Activated B cell treated with CpG ODN at 0.5 μM for 24 hours (primary cell): ENCODE measurements at regions not wholly inside any gene's neighbourhood (a gene's known extent, or its start where the extent isn't known, plus 50 kb on each side); places are given as distances from the start of the nearest gene placed in this dataset.

Experiments
- ATAC-seq: fragments of 200-7000 bp; cut with Tn5 transposase; one replicate; pipeline ENCODE4 v1.10.0; 2021; ENCODE audit warnings: low read depth, mild to moderate bottlenecking, moderate library complexity
- CTCF ChIA-PET: fragments of 350-600 bp; sonication (Branson Sonifier 250); formaldehyde crosslinking; loops from one replicate; lab custom pipeline; 2021; ENCODE audit warnings: antibody characterized with exemption; lab: Charles Lee
- POLR2A ChIA-PET: fragments of 350-600 bp; sonication (Branson Sonifier 250); formaldehyde crosslinking; loops from one replicate; lab custom pipeline; 2021; ENCODE audit warnings: antibody characterized with exemption; lab: Charles Lee
- DNase-seq: peaks from one replicate; pipeline ENCODE4 v3.0.0; 2022
- H3K27ac Mint-ChIP-seq: one replicate; pipeline ENCODE4 v1.8.0; 2020; ENCODE audit warnings: mixed read lengths
- H3K27me3 Mint-ChIP-seq: one replicate; pipeline ENCODE4 v1.8.0; 2021; ENCODE audit warnings: mixed read lengths
- H3K36me3 Mint-ChIP-seq: one replicate; pipeline ENCODE4 v1.8.0; 2021; ENCODE audit warnings: low read depth, mixed read lengths
- H3K4me1 Mint-ChIP-seq: one replicate; pipeline ENCODE4 v1.8.0; 2021; ENCODE audit warnings: mixed read lengths
- H3K4me3 Mint-ChIP-seq: one replicate; pipeline ENCODE4 v1.8.0; 2020; ENCODE audit warnings: mild to moderate bottlenecking, mixed read lengths
- H3K9me3 Mint-ChIP-seq: one replicate; pipeline ENCODE4 v1.8.0; 2020; ENCODE audit warnings: mixed read lengths
- intact Hi-C: fragments of 100-400 bp; cut with micrococcal nuclease; formaldehyde crosslinking; loops from one replicate; pipeline ENCODE4 v1.15.1; 2024
- TF ChIP-seq, protein P1 (sequence below): fragments of 200-600 bp; IDR thresholded peaks from one replicate; pipeline ENCODE4 v1.8.0; 2022; ENCODE audit warnings: antibody characterized with exemption, mild to moderate bottlenecking

DNA sequence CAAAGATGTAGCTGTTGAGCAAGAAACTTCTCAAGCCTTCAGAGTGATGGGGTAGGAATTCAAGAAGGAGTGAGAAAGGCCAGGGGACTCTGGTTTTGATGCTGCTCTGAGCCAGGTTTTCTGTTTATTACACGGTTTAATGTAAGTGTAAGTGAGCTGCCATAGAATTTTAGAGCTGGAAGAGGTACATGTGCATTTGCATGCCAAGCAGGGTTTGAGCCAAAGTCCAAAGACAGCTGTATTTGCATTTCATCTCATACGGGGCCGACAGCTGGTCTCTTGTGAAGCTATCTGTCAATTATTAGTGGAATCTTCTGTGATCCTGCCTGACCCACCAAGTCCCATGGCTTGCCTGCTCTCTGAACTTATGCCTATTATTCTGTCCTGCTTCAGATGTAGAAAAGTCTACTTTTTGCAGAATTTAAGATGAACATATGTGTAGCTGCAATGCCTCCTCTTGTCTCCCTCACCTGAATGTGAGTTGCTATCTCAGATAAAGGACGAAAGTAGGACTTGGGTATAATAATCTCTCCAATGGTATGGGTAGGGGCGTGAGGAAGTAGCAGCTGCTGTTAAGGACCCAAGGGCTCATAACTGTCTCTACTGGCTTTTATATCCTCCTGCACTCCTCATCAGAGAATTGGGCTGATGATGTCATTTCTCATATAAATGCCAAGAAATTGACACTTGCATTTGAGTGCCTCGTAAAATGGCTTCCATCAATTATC lies 160.0 kb downstream of the SQOR start:
- H3K36me3 Mint-ChIP-seq, result no peaks in the 10 kb centered on the region
- TF ChIP-seq, protein P1, sequence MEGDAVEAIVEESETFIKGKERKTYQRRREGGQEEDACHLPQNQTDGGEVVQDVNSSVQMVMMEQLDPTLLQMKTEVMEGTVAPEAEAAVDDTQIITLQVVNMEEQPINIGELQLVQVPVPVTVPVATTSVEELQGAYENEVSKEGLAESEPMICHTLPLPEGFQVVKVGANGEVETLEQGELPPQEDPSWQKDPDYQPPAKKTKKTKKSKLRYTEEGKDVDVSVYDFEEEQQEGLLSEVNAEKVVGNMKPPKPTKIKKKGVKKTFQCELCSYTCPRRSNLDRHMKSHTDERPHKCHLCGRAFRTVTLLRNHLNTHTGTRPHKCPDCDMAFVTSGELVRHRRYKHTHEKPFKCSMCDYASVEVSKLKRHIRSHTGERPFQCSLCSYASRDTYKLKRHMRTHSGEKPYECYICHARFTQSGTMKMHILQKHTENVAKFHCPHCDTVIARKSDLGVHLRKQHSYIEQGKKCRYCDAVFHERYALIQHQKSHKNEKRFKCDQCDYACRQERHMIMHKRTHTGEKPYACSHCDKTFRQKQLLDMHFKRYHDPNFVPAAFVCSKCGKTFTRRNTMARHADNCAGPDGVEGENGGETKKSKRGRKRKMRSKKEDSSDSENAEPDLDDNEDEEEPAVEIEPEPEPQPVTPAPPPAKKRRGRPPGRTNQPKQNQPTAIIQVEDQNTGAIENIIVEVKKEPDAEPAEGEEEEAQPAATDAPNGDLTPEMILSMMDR, result no peak
- peaks cover 16% of the 10 kb centered on the region for H3K27me3 Mint-ChIP-seq
- no peaks in the 10 kb centered on the region for H3K9me3 Mint-ChIP-seq
- intact Hi-C loops, result no loop called here
- no peak for ATAC-seq
- H3K27ac Mint-ChIP-seq, result no peak overlapping the region
- no peak for DNase-seq
- CTCF ChIA-PET, result no interaction called here
- POLR2A ChIA-PET, result no interaction called here
- no peaks in the 10 kb centered on the region for H3K4me1 Mint-ChIP-seq
- no peak overlapping the region for H3K4me3 Mint-ChIP-seq

DNA sequence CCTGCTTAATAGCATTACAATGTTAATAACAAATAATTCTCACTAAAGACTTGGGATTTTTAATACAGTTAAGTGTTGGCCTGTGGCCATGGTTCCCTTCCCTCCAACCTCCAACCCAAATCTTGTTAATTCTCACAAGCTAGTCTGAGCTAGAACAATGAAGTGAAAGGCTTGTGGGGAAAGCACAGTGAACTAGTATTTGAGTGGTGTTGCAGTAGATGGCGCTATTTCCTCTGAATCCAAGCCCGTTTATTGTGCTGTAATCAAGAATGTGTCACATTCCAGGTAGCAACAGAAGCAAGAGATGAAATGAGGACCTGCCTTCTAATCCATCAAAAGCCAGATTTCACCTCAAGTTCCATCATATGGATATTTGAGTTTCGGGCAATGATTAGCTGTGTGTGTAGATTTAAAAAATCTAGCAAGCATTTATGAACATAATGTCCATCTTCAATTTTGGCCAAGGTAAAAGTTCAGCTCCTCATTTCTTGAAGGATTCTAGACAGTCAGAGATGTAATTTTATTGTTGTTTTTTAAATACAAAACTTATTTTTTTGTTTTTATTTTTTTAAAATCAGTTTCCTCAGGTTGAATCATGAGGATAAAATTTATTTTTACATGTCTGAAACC lies 160.7 kb downstream of the SQOR start:
- Mint-ChIP-seq H3K36me3 (no peaks in the 10 kb centered on the region), H3K4me1 (no peaks in the 10 kb centered on the region), H3K27me3 (peaks cover 16% of the 10 kb centered on the region), H3K9me3 (no peaks in the 10 kb centered on the region), H3K27ac (no peak overlapping the region), H3K4me3 (no peak overlapping the region)
- TF ChIP-seq, protein P1, result no peak
- ChIA-PET POLR2A (no interaction called here), CTCF (no interaction called here)
- ATAC-seq, result no peak
- DNase-seq, result no peak
- intact Hi-C loops, result no loop called here

DNA sequence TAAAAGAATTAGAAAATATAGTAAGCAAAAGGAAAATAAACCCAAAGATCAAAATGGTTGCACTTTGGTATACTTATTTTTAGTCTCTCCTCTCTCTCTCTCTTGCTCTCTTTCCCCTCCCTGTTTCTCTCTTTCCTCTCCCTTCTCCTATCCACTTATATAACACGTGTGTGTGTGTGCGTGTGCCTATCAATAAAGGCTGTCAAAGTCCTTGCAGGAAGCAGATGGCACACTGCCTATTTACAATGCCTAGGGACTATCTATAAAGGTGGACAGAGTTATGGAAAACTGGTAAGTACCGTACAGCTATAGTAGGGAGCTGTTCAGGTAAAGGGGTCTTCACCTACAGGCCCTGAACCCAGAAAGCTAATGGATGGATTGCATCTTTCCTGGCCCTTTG lies 161.6 kb downstream of the SQOR start:
- H3K4me3 Mint-ChIP-seq, result no peak overlapping the region
- POLR2A ChIA-PET, result no interaction called here
- no peaks in the 10 kb centered on the region for H3K4me1 Mint-ChIP-seq
- no peak overlapping the region for H3K27ac Mint-ChIP-seq
- H3K36me3 Mint-ChIP-seq, result no peaks in the 10 kb centered on the region
- H3K9me3 Mint-ChIP-seq, result no peaks in the 10 kb centered on the region
- TF ChIP-seq, protein P1, result no peak
- peaks cover 18% of the 10 kb centered on the region for H3K27me3 Mint-ChIP-seq
- intact Hi-C loops, result no loop called here
- no peak for ATAC-seq
- CTCF ChIA-PET, result no interaction called here
- no peak for DNase-seq

DNA sequence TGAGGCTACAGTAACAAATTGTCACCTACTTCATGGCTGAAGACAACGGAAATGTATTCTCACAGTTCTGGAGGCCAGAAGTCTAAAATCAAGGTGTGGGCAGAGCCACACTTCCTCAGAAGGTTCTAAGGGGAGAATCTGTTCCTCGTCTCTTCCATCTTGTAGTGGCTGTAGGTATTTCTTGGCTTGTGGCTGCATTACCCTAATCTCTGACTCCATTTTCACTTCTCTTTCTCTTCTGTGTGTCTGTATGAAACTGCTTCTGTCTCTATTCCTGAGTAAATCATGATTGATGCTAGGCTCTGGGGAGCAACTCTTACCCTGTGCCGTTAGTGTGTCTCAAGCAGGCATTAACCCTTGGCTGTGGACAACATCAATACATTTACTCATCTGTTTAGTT lies 164.7 kb downstream of the SQOR start:
- TF ChIP-seq, protein P1, result no peak
- DNase-seq, result no peak
- Mint-ChIP-seq H3K4me3 (no peak overlapping the region), H3K27ac (no peak overlapping the region), H3K36me3 (no peaks in the 10 kb centered on the region), H3K4me1 (no peaks in the 10 kb centered on the region), H3K9me3 (no peaks in the 10 kb centered on the region), H3K27me3 (peaks cover 8% of the 10 kb centered on the region)
- POLR2A ChIA-PET, result no interaction called here
- CTCF ChIA-PET, result no interaction called here
- intact Hi-C loops, result no loop called here
- ATAC-seq, result no peak

DNA sequence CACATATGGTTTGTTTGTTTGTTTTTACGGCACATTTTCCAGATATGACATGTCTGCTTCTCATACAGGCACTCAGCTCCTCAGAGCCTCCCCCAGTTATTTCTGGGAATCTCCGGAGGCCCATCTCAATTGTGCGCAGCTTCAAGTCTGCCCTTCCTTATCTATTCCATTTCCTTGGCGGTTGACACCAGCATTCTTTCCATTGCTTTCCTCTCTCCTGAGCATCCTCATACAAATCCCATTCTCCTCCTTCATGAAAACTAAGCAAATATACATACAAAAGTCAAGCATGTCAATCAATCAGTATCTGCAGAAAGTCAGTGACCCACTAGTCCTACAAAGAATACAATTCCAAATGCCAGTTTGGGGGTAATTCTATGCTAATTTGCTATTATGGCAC lies 166.7 kb downstream of the SQOR start:
- Mint-ChIP-seq H3K27me3 (peaks cover 6% of the 10 kb centered on the region), H3K4me1 (no peaks in the 10 kb centered on the region), H3K4me3 (no peak overlapping the region), H3K9me3 (no peaks in the 10 kb centered on the region), H3K36me3 (no peaks in the 10 kb centered on the region), H3K27ac (no peak overlapping the region)
- intact Hi-C loops, result no loop called here
- ChIA-PET CTCF (no interaction called here), POLR2A (no interaction called here)
- no peak for DNase-seq
- ATAC-seq, result no peak
- TF ChIP-seq, protein P1, result no peak
